GM23338 (cell line): ENCODE measurements at regions not wholly inside any gene's neighbourhood (a gene's known extent, or its start where the extent isn't known, plus 50 kb on each side); places are given as distances from the start of the nearest gene placed in this dataset.

Experiments
- ATAC-seq: fragments of 200-7000 bp; cut with Tn5 transposase; 3 replicates; pipeline ENCODE4 v1.9.1; 2020
- DNase-seq: peaks from one replicate; pipeline ENCODE4 v3.0.0-alpha.2; 2015; ENCODE audit warnings: low spot score
- H2AFZ ChIP-seq: fragments of 200-600 bp; sonication (generic); 2 replicates; pipeline ENCODE4 v1.8.0; 2016; ENCODE audit warnings: antibody characterized with exemption, mild to moderate bottlenecking, moderate library complexity
- H3F3A ChIP-seq: fragments of 200-600 bp; sonication (generic); replicated peaks from 2 replicates; pipeline ENCODE4 v1.8.0; 2017; ENCODE audit warnings: antibody characterized with exemption, mixed run types, low read depth
- H3K27ac ChIP-seq: fragments of 200-600 bp; sonication (generic); 2 replicates; pipeline ENCODE4 v1.6.1; 2016; ENCODE audit warnings: low read depth
- H3K27me3 ChIP-seq: fragments of 200-600 bp; sonication (generic); 2 replicates; pipeline ENCODE4 v1.8.0; 2016; ENCODE audit warnings: mild to moderate bottlenecking, mixed run types, moderate library complexity; ENCODE audit not compliant: insufficient read depth
- H3K36me3 ChIP-seq: fragments of 200-600 bp; sonication (generic); 2 replicates; pipeline ENCODE4 v1.8.0; 2016; ENCODE audit warnings: mild to moderate bottlenecking; ENCODE audit not compliant: insufficient read depth
- H3K4me1 ChIP-seq: fragments of 200-600 bp; sonication (generic); 2 replicates; pipeline ENCODE4 v1.8.0; 2016; ENCODE audit warnings: mild to moderate bottlenecking, moderate library complexity; ENCODE audit not compliant: insufficient read depth
- H3K4me2 ChIP-seq: fragments of 200-600 bp; sonication (generic); 2 replicates; pipeline ENCODE4 v1.7.1; 2017; ENCODE audit warnings: mixed run types
- H3K4me3 ChIP-seq: fragments of 200-600 bp; sonication (generic); 2 replicates; pipeline ENCODE4 v1.6.1; 2016; ENCODE audit warnings: mixed run types
- H3K79me2 ChIP-seq: fragments of 200-600 bp; sonication (generic); replicated peaks from 2 replicates; pipeline ENCODE4 v1.8.0; 2017; ENCODE audit warnings: mild to moderate bottlenecking; ENCODE audit not compliant: insufficient read depth
- H3K9me2 ChIP-seq: fragments of 200-600 bp; sonication (generic); 2 replicates; pipeline ENCODE4 v1.8.0; 2017; ENCODE audit not compliant: insufficient read depth
- H4K20me1 ChIP-seq: fragments of 200-600 bp; sonication (generic); replicated peaks from 2 replicates; pipeline ENCODE4 v1.8.0; 2017; ENCODE audit warnings: mild to moderate bottlenecking; ENCODE audit not compliant: insufficient read depth
- H3K27ac Mint-ChIP-seq: 2 replicates; pipeline ENCODE4 v1.8.0; 2020; ENCODE audit warnings: inconsistent platforms, mild to moderate bottlenecking, moderate library complexity, mixed read lengths
- H3K27me3 Mint-ChIP-seq: 3 replicates; pipeline ENCODE4 v1.8.0; 2022; ENCODE audit warnings: low read depth, mild to moderate bottlenecking, moderate library complexity, mixed read lengths, inconsistent platforms; ENCODE audit not compliant: insufficient read depth, poor library complexity
- H3K36me3 Mint-ChIP-seq: 3 replicates; pipeline ENCODE4 v1.8.0; 2021; ENCODE audit warnings: low read depth, mild to moderate bottlenecking, inconsistent platforms, moderate library complexity, mixed read lengths
- H3K4me1 Mint-ChIP-seq: 3 replicates; pipeline ENCODE4 v1.8.0; 2020; ENCODE audit warnings: mild to moderate bottlenecking, inconsistent platforms, mixed read lengths
- H3K4me3 Mint-ChIP-seq: 3 replicates; pipeline ENCODE4 v1.8.0; 2021; ENCODE audit warnings: moderate library complexity, mild to moderate bottlenecking, inconsistent platforms, mixed read lengths
- H3K9me3 Mint-ChIP-seq: 3 replicates; pipeline ENCODE4 v1.8.0; 2020; ENCODE audit warnings: moderate library complexity, mild to moderate bottlenecking, inconsistent platforms, mixed read lengths
- CREB1 ChIP-seq: fragments of 250-450 bp; sonication (Bioruptor Pico); IDR thresholded peaks from 2 replicates; pipeline ENCODE4 v1.5.0; 2020; ENCODE audit warnings: low read depth, mild to moderate bottlenecking, moderate library complexity
- CTCF ChIP-seq, 2 experiments: fragments of 200-600 bp in 1 of 2; sonication (generic) in 1 of 2; conservative IDR thresholded peaks; 2 replicates each; pipeline versions ENCODE4 v1.5.1 to v1.6.1; 2016 to 2017; ENCODE audit warnings: antibody characterized with exemption in 2 of 2, low read depth in 2 of 2, mild to moderate bottlenecking in 2 of 2, moderate library complexity in 1 of 2
- ETS1 ChIP-seq: IDR thresholded peaks from 2 replicates; pipeline ENCODE4 v1.6.1; 2016; ENCODE audit warnings: antibody characterized with exemption
- EZH2phosphoT487 ChIP-seq: fragments of 200-600 bp; sonication (generic); IDR thresholded peaks from one replicate; pipeline ENCODE4 v1.8.1; 2018; ENCODE audit warnings: antibody characterized with exemption; ENCODE audit not compliant: unreplicated experiment
- JUNB ChIP-seq: IDR thresholded peaks from one replicate; pipeline ENCODE4 v1.6.1; 2016; ENCODE audit warnings: antibody characterized with exemption; ENCODE audit not compliant: unreplicated experiment
- NANOG ChIP-seq: IDR thresholded peaks from 2 replicates; pipeline ENCODE4 v1.6.1; 2016; ENCODE audit warnings: antibody characterized with exemption, borderline replicate concordance
- POLR2AphosphoS5 ChIP-seq: IDR thresholded peaks from 2 replicates; pipeline ENCODE4 v1.6.1; 2016; ENCODE audit warnings: antibody characterized with exemption, low read depth
- ZNF114 ChIP-seq: fragments of 250-450 bp; sonication (Bioruptor Pico); IDR thresholded peaks from 2 replicates; pipeline ENCODE4 v1.5.0; 2020; ENCODE audit warnings: mild to moderate bottlenecking, moderate library complexity
- ZNF331 ChIP-seq: fragments of 250-450 bp; sonication (Bioruptor Pico); IDR thresholded peaks from 2 replicates; pipeline ENCODE4 v1.5.0; 2020; ENCODE audit warnings: low read depth, mild to moderate bottlenecking, moderate library complexity
- ZNF462 ChIP-seq: fragments of 250-450 bp; sonication (Bioruptor Pico); IDR thresholded peaks from 2 replicates; pipeline ENCODE4 v1.5.0; 2020; ENCODE audit warnings: mild to moderate bottlenecking, moderate library complexity

DNA sequence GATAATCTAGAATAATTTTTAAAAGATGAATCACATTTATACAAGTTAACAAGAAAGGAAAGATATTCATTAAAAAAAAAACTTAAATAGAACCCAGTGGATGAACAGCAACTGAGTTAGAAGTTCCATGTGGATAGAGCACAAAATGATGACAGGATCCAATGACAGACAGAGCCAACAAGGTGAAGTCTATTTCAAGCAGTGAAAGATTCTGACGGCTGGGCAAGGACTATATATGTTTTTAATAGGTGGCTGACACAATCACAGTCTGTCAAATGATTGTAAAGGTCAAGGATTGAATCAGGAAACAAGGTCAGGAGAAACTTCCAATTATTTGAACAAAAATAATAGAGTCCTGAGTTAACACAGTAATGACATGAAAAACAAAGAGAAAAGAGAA, 1460.0 kb upstream of the CDH8 start (continued):
- TF ChIP-seq ZNF114 (CRISPR knock-in tag) (no peak), ETS1 (no peak)

DNA sequence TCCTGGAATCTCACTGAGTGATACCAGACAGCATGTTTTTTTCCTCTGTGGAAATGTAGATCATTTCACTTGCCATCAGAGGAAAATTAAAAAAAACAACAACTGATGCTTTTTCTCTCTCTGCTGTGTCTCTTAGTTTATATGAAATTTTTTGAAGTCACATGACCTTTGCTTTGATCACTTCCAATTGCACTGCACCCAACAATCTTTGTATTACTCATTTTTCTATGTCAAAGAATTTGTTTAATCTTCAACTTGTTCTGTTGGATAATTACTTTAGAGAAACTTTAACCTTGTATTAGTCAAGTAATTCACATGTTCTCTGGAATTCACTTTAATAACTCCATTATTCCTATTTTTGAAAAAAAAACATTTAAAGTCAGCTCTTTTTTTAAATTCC, 1452.7 kb upstream of the CDH8 start:
- no peaks in the 10 kb centered on the region for H3K9me2 ChIP-seq
- no peaks in the 10 kb centered on the region for H3K79me2 ChIP-seq
- no peaks in the 10 kb centered on the region for H3K27me3 ChIP-seq
- Mint-ChIP-seq H3K4me1 (no peaks in the 10 kb centered on the region), H3K4me3 (no peak overlapping the region), H3K27ac (no peak overlapping the region), H3K27me3 (no peaks in the 10 kb centered on the region), H3K36me3 (no peaks in the 10 kb centered on the region), H3K9me3 (no peaks in the 10 kb centered on the region)
- DNase-seq = no peak
- H3K4me1 ChIP-seq = no peaks in the 10 kb centered on the region
- no peak for TF ChIP-seq EZH2phosphoT487
- no peak for TF ChIP-seq CTCF (conservative IDR thresholded peaks at IDR 0.05; ENCODE audit: low read depth in 2 of 2)
- TF ChIP-seq ZNF331 (CRISPR knock-in tag) = no peak
- no peak for TF ChIP-seq JUNB
- TF ChIP-seq ZNF462 (CRISPR knock-in tag) = no peak
- no peak for TF ChIP-seq POLR2AphosphoS5
- no peak for TF ChIP-seq ETS1
- no peak for TF ChIP-seq CREB1 (CRISPR knock-in tag)
- TF ChIP-seq NANOG = no peak
- no peak for TF ChIP-seq ZNF114 (CRISPR knock-in tag)
- no peak overlapping the region for H3K27ac ChIP-seq
- no peak for ATAC-seq
- no peaks in the 10 kb centered on the region for H4K20me1 ChIP-seq
- no peaks in the 10 kb centered on the region for H3F3A ChIP-seq
- H3K36me3 ChIP-seq = no peaks in the 10 kb centered on the region
- H3K4me3 ChIP-seq = no peak overlapping the region
- no peak overlapping the region for H3K4me2 ChIP-seq
- no peak overlapping the region for H2AFZ ChIP-seq
